ENCODE measurements at regions not wholly inside any gene's neighbourhood (a gene's known extent, or its start where the extent isn't known, plus 50 kb on each side); places are given as distances from the start of the nearest gene placed in this dataset.
"Not testable (repeated sequence)": the region's sequence is repeated elsewhere in the genome, so short reads cannot be mapped to it uniquely, and the experiment has no call there.

- DNase-seq = no peak
- Histone ChIP-seq H3K36me3 (ENCODE audit: control insufficient read depth in 1 of 2, insufficient read depth in 2 of 2, low read length in 1 of 2) (no peaks in the 10 kb centered on the region), H3K4me3 (ENCODE audit: low read length in 2 of 2) (no peak overlapping the region), H3K9me3 (ENCODE audit: control insufficient read depth, low read length) (no peaks in the 10 kb centered on the region), H3K4me1 (ENCODE audit: control insufficient read depth in 1 of 2, insufficient read depth in 2 of 2, low read length in 2 of 2) (no peaks in the 10 kb centered on the region), H3K27me3 (ENCODE audit: control insufficient read depth in 1 of 2, insufficient read depth in 2 of 2, low read length in 1 of 2) (no peaks in the 10 kb centered on the region), H3K27ac (ENCODE audit: low read depth in 1 of 2, low read length in 2 of 2) (no peak overlapping the region)
- ATAC-seq (ENCODE audit: low FRiP score) = no peak
- intact Hi-C loops (cut with DNase I) = no loop called here
- 96 to 98% methylated on average over 2 of the region's 2 CpGs for WGBS, 2 donors
Measured at GRCh38 chr3:187856555-187856954, 111.3 kb upstream of the BCL6 start.

- no peak overlapping the region for H3K27ac ChIP-seq (ENCODE audit: low read depth in 1 of 2, low read length in 2 of 2)
- no peaks in the 10 kb centered on the region for H3K27me3 ChIP-seq (ENCODE audit: control insufficient read depth in 1 of 2, insufficient read depth in 2 of 2, low read length in 1 of 2)
- no peak overlapping the region for H3K4me3 ChIP-seq (ENCODE audit: low read length in 2 of 2)
- intact Hi-C loops (cut with DNase I) = no loop called here
- H3K36me3 ChIP-seq (ENCODE audit: control insufficient read depth in 1 of 2, insufficient read depth in 2 of 2, low read length in 1 of 2) = no peaks in the 10 kb centered on the region
- no peaks in the 10 kb centered on the region for H3K9me3 ChIP-seq (ENCODE audit: control insufficient read depth, low read length)
- H3K4me1 ChIP-seq (ENCODE audit: control insufficient read depth in 1 of 2, insufficient read depth in 2 of 2, low read length in 2 of 2) = no peaks in the 10 kb centered on the region
- DNase-seq (no peak), ATAC-seq (ENCODE audit: low FRiP score) (peak; percentile 66)
- 73 to 75% methylated on average over 5 of the region's 5 CpGs for WGBS, 2 donors
Measured at GRCh38 chr3:187858041-187858440, 112.8 kb upstream of the BCL6 start.

- no peaks in the 10 kb centered on the region for H3K9me3 ChIP-seq (ENCODE audit: control insufficient read depth, low read length)
- H3K27me3 ChIP-seq (ENCODE audit: control insufficient read depth in 1 of 2, insufficient read depth in 2 of 2, low read length in 1 of 2) = no peaks in the 10 kb centered on the region
- no peaks in the 10 kb centered on the region for H3K4me1 ChIP-seq (ENCODE audit: control insufficient read depth in 1 of 2, insufficient read depth in 2 of 2, low read length in 2 of 2)
- DNase-seq (no peak), ATAC-seq (ENCODE audit: low FRiP score) (no peak)
- H3K36me3 ChIP-seq (ENCODE audit: control insufficient read depth in 1 of 2, insufficient read depth in 2 of 2, low read length in 1 of 2) = no peaks in the 10 kb centered on the region
- H3K27ac ChIP-seq (ENCODE audit: low read depth in 1 of 2, low read length in 2 of 2) = no peak overlapping the region
- H3K4me3 ChIP-seq (ENCODE audit: low read length in 2 of 2) = no peak overlapping the region
- 96% methylated on average over 2 of the region's 2 CpGs for WGBS, 2 donors
- intact Hi-C loops (cut with DNase I) = no loop called here
Measured at GRCh38 chr3:187858711-187859110, 113.4 kb upstream of the BCL6 start.

GRCh38 chr3:187862701-187863277 is 117.5 kb upstream of the BCL6 start:
- ATAC-seq (ENCODE audit: low FRiP score); intact Hi-C loops (cut with DNase I); H3K27me3 ChIP-seq (ENCODE audit: control insufficient read depth in 1 of 2, insufficient read depth in 2 of 2, low read length in 1 of 2): not testable (repeated sequence)

GRCh38 chr3:187870360-187871203 is 125.3 kb upstream of the BCL6 start:
- Histone ChIP-seq H3K4me1 (ENCODE audit: control insufficient read depth in 1 of 2, insufficient read depth in 2 of 2, low read length in 2 of 2) (no peaks in the 10 kb centered on the region), H3K27me3 (ENCODE audit: control insufficient read depth in 1 of 2, insufficient read depth in 2 of 2, low read length in 1 of 2) (no peaks in the 10 kb centered on the region), H3K27ac (ENCODE audit: low read depth in 1 of 2, low read length in 2 of 2) (no peak overlapping the region), H3K36me3 (ENCODE audit: control insufficient read depth in 1 of 2, insufficient read depth in 2 of 2, low read length in 1 of 2) (no peaks in the 10 kb centered on the region), H3K4me3 (ENCODE audit: low read length in 2 of 2) (no peak overlapping the region), H3K9me3 (ENCODE audit: control insufficient read depth, low read length) (no peaks in the 10 kb centered on the region)
- DNase-seq (no peak), ATAC-seq (ENCODE audit: low FRiP score) (no peak)
- 93 to 94% methylated on average over 5 of the region's 5 CpGs for WGBS, 2 donors
- intact Hi-C loops (cut with DNase I) = no loop called here

More at GRCh38 chr3:187862701-187863277, 117.5 kb upstream of the BCL6 start:
- H3K4me1 ChIP-seq (ENCODE audit: control insufficient read depth in 1 of 2, insufficient read depth in 2 of 2, low read length in 2 of 2); H3K36me3 ChIP-seq (ENCODE audit: control insufficient read depth in 1 of 2, insufficient read depth in 2 of 2, low read length in 1 of 2); H3K4me3 ChIP-seq (ENCODE audit: low read length in 2 of 2); H3K9me3 ChIP-seq (ENCODE audit: control insufficient read depth, low read length); H3K27ac ChIP-seq (ENCODE audit: low read depth in 1 of 2, low read length in 2 of 2); DNase-seq: not testable (repeated sequence)
- 34 to 52% methylated on average over 4 to 17 of the region's 22 CpGs for WGBS, 2 donors

- Histone ChIP-seq H3K36me3 (ENCODE audit: control insufficient read depth in 1 of 2, insufficient read depth in 2 of 2, low read length in 1 of 2) (no peaks in the 10 kb centered on the region), H3K4me1 (ENCODE audit: control insufficient read depth in 1 of 2, insufficient read depth in 2 of 2, low read length in 2 of 2) (no peaks in the 10 kb centered on the region), H3K4me3 (ENCODE audit: low read length in 2 of 2) (no peak overlapping the region), H3K9me3 (ENCODE audit: control insufficient read depth, low read length) (no peaks in the 10 kb centered on the region), H3K27me3 (ENCODE audit: control insufficient read depth in 1 of 2, insufficient read depth in 2 of 2, low read length in 1 of 2) (no peaks in the 10 kb centered on the region), H3K27ac (ENCODE audit: low read depth in 1 of 2, low read length in 2 of 2) (no peak overlapping the region)
- ATAC-seq (ENCODE audit: low FRiP score) (no peak), DNase-seq (no peak)
- intact Hi-C loops (cut with DNase I) = no loop called here
Measured at GRCh38 chr3:187871204-187871591, 125.9 kb upstream of the BCL6 start.

- Histone ChIP-seq H3K9me3 (ENCODE audit: control insufficient read depth, low read length) (no peaks in the 10 kb centered on the region), H3K36me3 (ENCODE audit: control insufficient read depth in 1 of 2, insufficient read depth in 2 of 2, low read length in 1 of 2) (no peaks in the 10 kb centered on the region), H3K27me3 (ENCODE audit: control insufficient read depth in 1 of 2, insufficient read depth in 2 of 2, low read length in 1 of 2) (no peaks in the 10 kb centered on the region), H3K4me1 (ENCODE audit: control insufficient read depth in 1 of 2, insufficient read depth in 2 of 2, low read length in 2 of 2) (no peaks in the 10 kb centered on the region), H3K4me3 (ENCODE audit: low read length in 2 of 2) (no peak overlapping the region), H3K27ac (ENCODE audit: low read depth in 1 of 2, low read length in 2 of 2) (no peak overlapping the region)
- WGBS, 2 donors = 93% methylated on average over 1 of the region's 1 CpG
- no peak for DNase-seq
- intact Hi-C loops (cut with DNase I) = no loop called here
- no peak for ATAC-seq (ENCODE audit: low FRiP score)
Measured at GRCh38 chr3:187871848-187872247, 126.6 kb upstream of the BCL6 start.

GRCh38 chr3:187873843-187874242 is 128.6 kb upstream of the BCL6 start:
- Histone ChIP-seq H3K9me3 (ENCODE audit: control insufficient read depth, low read length) (no peaks in the 10 kb centered on the region), H3K4me3 (ENCODE audit: low read length in 2 of 2) (no peak overlapping the region), H3K27ac (ENCODE audit: low read depth in 1 of 2, low read length in 2 of 2) (no peak overlapping the region), H3K4me1 (ENCODE audit: control insufficient read depth in 1 of 2, insufficient read depth in 2 of 2, low read length in 2 of 2) (no peaks in the 10 kb centered on the region), H3K36me3 (ENCODE audit: control insufficient read depth in 1 of 2, insufficient read depth in 2 of 2, low read length in 1 of 2) (no peaks in the 10 kb centered on the region), H3K27me3 (ENCODE audit: control insufficient read depth in 1 of 2, insufficient read depth in 2 of 2, low read length in 1 of 2) (no peaks in the 10 kb centered on the region)
- DNase-seq (no peak), ATAC-seq (ENCODE audit: low FRiP score) (no peak)
- WGBS, 2 donors = 93 to 95% methylated on average over 1 of the region's 1 CpG
- intact Hi-C loops (cut with DNase I) = no loop called here

- 89 to 94% methylated on average over 4 of the region's 4 CpGs for WGBS, 2 donors
- no peak for ATAC-seq (ENCODE audit: low FRiP score)
- H3K27me3 ChIP-seq (ENCODE audit: control insufficient read depth in 1 of 2, insufficient read depth in 2 of 2, low read length in 1 of 2) = no peaks in the 10 kb centered on the region
Measured at GRCh38 chr3:187875863-187876262, 130.6 kb upstream of the BCL6 start.

More at GRCh38 chr3:187875863-187876262, 130.6 kb upstream of the BCL6 start:
- no peak overlapping the region for H3K4me3 ChIP-seq (ENCODE audit: low read length in 2 of 2)
- H3K27ac ChIP-seq (ENCODE audit: low read depth in 1 of 2, low read length in 2 of 2) = no peak overlapping the region
- DNase-seq = no peak
- intact Hi-C loops (cut with DNase I) = no loop called here
- no peaks in the 10 kb centered on the region for H3K9me3 ChIP-seq (ENCODE audit: control insufficient read depth, low read length)
- H3K4me1 ChIP-seq (ENCODE audit: control insufficient read depth in 1 of 2, insufficient read depth in 2 of 2, low read length in 2 of 2) = no peaks in the 10 kb centered on the region
- no peaks in the 10 kb centered on the region for H3K36me3 ChIP-seq (ENCODE audit: control insufficient read depth in 1 of 2, insufficient read depth in 2 of 2, low read length in 1 of 2)

Measured in aorta (tissue), 5 donors.